HG03025 (cell line): ENCODE measurements at regions not wholly inside any gene's neighbourhood (a gene's known extent, or its start where the extent isn't known, plus 50 kb on each side); places are given as distances from the start of the nearest gene placed in this dataset.

Experiments used
- ATAC-seq: cut with Tn5 transposase; IDR thresholded peaks from one replicate; pipeline ENCODE4 v1.9.1; 2021; ENCODE audit warnings: mild to moderate bottlenecking, moderate library complexity; ENCODE audit not compliant: unreplicated experiment, low FRiP score

DNA sequence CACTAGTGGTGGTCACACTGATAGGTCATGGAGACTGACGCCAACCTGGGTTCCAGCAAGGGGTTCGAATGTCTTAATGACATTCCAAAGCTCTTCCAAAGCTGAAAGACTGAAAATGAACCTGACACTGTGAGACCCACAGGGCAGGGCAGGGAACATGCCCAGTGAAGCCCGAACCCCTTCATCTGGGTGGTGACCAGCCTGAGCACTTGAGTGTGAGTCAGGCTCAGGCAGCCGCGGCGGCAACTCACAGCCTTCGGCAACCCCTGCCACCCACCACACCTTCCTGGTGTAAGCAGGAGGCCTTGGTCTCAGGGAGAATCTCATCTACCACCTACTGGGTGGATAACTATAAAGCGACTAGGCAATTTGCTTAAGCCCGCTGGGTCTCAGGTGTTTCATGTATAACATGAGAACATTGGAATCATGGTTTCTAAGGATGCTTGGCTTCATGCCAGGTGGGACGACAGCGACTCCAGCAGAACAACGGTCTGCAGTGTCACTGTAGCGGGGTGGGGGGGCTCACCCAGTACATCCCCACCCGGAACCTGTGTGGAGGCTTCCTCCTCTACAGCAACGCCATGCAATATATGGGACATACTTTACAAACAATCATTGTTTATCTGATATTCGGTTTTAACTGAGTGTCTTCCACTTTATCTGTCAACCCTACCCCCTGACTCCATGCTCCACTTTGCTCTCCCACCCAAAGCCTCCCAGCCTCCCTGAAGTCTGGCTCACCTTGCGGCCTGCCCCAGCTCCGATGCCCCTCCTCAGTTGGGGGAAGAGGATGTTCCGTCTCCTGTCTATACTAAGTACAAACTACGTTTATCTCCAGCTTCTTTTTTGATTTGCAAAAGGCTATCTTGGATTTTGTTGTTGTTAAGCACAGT is 125.0 kb upstream of the MEF2A start:
- no peak for ATAC-seq

DNA sequence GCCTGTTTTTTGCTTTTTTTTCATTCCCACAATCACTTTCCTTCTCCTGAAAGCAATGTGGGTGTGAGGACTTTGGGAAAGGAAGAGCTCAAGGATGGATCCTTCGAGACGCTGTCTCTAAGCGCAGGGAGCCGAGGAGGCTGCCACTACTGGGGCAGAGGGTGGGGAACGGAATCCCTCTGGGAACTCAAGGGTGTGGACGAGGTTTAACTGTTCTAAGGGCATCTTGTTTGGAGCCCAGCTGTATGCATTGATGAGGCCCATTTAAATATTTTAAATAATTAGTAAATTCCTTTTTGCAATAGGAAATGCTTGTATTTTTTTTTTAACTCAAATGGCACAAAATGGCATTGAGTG is 124.4 kb upstream of the MEF2A start:
- no peak for ATAC-seq

DNA sequence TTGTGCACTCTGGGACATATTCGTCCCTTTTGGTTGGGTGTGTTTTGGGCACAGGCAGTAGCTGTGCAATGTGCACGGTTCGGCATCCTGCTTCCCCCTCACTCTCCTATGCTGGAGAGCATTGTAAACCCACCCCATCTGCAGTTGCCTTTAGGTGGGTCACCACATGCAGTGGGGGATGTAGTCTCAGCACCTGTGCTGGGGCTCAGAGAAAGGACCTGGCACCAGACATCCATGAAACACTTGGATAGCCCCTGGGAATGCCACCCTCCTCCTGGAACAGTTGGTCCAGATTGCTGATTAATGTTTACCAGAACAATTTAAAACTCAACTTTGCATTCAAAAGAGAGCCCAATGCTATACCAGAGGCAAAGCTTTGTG is 123.9 kb upstream of the MEF2A start:
- ATAC-seq: no peak

DNA sequence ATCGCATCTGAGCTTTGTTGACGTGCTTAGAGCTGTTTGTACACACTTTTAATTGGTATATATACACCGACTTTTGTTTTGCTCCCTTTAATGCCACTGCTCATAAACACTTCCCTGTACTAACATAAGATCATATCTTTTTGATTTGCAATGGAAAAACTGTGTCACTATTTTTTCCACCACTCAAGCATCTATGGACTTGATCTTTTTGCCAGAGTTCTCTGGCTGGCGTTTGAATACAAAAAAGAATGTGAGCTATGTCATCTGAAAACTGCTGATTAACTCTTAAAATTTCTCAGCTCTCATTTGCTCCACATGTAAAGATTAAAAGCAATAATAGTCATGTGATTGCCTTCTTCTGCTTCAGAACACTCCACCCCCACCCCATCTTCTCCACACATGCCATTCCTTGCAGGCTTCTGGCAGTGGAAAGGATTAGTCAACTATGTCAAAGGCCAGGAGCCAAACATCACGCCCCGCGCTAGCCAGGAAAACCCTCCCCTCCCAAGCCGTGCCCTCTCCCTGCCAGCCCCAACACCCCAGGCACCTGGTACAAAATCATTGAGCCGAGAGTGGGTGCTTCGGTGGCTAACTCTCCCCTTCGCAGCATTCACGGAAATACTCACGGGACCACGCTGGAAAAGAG is 123.4 kb upstream of the MEF2A start:
- no peak for ATAC-seq

DNA sequence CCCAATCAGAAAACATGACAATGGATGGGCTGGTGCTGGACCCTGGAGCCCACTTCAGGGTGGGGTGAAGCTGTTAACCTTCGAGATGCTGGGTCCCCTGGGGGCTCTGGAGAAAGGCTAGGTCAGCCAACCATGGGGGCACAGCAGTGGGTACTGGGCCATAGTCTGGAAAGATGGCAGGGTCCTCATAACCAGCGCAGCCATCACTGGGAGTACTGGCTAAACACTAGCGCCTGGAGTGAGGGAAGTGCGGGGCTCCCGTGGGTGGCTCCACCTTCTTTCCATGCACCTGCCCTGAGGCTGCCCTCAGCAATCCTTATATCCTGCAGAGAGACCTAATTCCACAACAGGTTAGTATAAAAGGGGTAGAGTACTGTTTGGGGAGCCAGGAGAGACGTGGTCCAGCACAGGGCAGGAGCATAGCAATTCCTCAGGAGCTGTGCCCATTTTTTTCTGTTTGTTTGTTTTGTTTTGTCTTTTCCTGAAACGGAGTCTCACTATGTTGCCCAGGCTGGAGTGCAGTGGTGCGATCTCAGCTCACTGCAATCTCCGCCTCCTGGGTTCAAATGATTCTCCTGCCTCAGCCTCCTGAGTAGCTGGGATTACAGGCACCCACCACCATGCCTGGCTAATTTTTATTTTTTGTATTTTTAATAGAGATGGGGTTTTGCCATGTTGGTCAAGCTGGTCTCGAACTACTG is 122.6 kb upstream of the MEF2A start:
- ATAC-seq: no peak

DNA sequence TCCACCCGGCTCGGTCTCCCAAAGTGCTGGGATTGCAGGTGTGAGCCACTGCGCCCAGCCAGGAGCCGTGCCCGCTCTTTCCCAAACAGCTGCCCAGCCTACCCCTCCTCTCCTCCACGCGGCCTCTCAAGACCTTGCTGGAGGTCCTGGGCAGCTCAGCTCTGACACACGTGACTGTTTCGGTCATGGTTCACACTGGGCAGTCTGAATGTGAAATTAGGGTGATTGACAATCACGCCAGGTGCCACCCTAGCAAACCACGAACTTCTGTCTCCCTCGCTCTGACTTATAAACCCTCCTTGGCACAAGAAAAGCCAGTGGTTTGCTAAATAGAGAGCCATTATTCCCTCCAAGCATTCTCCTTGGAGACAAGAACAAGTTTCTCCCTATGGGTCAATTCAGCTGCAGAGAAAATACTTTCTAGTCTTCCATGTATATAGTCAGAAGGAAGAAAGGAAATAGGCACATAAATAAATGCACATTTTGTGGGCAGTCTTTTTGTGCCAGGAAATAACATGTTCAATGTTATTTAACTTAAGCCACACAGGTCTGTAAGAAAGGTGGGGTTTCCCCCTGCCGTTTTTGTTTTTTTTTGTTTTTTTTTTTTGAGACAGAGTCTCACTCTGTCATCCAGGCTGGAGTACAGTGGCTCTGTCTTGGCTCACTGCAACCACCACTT is 121.9 kb upstream of the MEF2A start:
- ATAC-seq: no peak

DNA sequence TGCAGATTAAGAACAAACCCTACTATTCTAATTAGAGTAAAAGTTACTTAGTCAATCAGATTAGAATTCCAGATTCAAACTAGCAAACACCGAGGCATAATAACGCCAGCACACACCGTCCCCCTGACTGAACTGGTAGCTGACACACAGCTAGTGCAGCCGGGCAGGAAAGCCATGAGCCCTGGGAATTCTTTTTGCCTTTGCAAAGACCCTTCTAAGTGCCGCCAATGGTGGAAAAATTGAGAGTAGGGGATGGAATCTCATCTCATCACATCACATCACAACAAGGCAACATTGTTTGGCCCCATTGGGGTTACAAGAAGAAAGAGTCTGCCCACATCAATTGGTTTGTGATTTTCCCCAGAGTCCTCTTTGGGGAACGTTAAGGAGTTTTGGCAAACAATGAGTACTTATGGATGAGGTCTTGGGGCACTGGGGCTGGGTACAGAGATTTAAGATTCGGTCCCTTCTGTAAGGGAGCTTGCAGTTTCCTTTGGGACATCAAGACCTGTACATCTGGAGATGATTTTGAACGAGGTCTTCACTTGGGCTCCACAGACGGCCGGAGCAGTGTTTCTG is 120.4 kb upstream of the MEF2A start:
- ATAC-seq: no peak

DNA sequence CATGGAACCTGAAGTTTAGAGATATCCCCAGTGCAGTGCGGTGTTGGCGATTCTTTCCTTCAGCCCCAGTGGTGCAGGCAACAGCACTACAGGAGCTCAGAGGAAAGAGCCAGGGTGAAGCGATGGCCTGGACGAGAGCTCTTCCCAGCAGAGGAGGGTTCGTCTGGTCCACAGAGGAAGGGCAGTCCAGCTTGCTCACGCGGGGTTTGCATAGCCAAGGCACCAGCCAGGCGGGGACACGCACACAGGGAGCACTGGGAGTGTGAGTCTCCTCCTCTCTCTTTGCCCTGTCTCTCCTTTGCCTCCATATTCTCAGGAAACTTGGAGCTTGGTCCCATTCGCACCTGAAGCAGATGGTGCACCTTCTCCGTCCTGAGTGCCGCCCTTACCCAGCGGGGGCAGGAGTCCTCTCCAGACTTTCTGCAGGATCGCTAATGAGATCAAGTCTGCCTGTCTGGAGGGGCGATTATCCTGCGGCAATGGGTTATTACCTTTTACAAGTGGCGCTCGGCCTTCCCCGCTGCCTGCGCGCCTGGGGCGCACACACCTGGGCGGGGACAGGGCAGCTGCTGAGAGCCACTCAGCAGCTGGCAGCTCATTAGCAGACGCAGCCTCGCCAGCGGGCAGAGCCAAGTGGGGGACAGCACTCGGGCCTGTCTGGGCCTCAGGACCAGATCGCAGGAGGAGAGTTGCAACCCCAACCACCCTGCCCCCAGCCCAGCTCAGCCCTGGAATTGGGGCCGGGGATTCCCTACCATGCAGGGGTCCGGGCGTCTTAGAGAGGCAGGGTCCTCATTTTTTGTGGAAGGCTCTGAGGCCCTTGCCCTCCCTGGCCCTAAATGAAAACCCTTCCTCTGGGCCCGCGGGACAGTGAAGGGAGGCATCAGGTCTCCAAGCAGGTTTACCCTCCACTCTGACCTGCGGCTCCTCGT is 119.0 kb upstream of the MEF2A start:
- no peak for ATAC-seq

DNA sequence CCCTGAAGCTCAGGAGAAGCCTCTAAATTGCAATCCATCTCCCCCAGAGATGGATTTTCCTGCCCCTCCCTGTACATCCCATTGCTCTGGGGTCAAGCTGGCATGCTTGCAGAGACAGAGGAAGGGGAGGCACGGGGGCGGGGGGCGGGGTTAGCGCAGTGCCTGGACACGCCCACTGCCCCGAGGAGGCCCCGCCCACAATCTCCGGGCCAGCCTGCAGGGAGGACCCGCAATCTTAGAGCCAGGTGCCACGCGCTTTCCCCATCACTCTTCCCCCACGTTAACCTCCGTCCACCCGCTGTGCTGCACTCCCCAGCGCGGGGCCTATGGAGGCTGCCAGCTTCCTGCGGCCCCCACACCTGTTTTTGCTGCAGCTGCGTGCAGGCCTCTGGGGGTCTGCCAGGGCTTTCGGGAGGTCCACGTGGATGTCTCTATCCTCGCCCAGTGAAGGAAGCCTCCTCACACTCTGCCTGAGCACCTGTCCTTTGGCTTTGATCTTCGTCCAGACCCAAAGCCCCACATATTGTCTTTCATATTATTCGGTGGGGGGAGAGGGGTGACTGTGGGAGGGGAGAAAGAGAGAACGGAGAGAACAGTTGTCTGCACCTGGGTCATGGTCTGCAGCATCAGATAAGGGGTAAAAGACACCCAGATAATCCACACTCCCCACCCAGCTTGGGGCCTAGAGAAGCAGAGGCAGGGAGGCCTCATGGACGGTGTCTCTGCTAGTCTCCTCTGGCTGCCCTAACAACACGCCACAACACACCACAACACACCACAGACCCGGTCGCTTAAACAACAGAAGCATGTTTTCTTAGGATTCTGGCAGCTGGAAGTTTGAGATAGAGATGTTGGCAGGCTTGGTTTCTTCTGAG is 118.0 kb upstream of the MEF2A start:
- no peak for ATAC-seq

DNA sequence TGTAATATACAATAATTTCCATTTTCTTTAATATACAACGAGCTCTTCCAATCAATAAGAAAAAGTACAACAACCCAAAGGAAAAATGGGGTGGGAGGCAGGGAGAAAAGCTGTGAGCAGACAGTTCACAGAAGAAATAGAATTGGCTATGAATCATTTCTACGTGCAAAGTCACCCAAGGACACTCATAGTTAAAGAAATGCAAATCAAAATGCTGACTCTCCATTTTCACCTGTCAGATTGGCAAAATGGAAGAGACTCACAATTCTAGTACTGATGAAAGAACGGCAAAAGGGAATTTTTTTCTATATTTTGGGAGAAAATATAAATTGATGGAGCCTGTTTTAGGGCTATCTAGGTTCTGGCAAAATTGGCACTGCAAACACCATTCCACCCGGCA is 116.3 kb upstream of the MEF2A start:
- no peak for ATAC-seq

DNA sequence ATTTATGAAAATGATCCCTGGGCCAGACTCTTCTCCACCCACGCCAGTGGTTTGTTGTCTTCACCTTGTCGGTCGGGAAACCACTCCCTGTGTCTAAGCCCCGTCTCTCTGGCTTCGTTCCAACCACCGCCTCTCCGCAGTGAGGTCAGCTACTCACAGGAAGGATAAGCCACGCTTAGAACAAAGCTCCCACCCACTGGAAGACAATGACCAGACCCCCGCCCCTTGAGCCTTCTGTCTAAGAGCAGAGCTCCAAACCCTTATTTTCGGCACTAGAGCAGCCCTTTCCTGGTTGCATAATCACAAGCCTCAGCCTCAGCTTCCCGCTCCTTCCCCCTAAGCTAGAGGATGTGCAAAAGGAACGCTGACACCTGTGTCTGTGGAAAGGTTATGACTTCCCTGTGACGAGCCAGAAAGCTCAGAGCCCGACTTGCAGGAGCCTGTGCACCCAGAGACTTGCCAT is 114.9 kb upstream of the MEF2A start:
- ATAC-seq: no peak

DNA sequence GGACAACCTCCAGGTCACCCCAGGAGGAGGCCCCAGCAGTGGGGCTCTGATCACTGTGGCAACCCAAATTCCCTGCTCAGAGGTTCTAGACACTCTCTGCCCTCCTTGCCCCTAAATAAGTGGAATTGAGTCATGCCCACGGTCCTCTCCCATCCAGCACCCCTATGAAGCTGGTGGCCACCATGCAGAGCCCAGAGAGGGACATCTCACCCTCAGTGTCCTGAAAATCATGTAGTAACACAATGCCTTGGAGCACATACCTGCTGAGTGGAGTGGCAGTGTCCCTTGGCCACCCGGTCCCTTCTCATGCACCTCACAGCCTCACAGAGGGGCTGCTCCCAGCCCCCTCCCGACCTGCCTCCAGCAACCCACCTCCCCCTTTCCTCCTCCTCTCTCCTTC is 114.3 kb upstream of the MEF2A start:
- ATAC-seq: no peak

DNA sequence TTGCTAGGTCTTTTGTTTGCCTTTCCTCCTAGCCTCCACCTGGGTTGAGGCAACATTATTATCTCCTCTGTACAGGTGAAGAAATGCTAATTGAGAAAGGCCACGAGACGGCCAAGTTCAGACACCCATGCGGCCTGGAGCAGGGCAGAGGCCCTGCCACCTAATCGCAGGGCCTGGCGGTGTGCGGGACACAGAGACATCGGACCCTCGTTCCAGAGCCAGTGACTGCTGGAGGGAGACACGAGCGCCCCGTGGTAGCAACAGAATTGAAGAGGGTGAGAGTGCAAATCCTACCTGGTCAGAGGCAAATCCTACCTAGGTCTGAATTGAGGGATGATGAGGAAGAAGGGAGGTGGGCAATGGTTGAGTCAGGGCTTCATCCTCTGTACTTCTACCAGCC is 113.8 kb upstream of the MEF2A start:
- ATAC-seq: no peak

DNA sequence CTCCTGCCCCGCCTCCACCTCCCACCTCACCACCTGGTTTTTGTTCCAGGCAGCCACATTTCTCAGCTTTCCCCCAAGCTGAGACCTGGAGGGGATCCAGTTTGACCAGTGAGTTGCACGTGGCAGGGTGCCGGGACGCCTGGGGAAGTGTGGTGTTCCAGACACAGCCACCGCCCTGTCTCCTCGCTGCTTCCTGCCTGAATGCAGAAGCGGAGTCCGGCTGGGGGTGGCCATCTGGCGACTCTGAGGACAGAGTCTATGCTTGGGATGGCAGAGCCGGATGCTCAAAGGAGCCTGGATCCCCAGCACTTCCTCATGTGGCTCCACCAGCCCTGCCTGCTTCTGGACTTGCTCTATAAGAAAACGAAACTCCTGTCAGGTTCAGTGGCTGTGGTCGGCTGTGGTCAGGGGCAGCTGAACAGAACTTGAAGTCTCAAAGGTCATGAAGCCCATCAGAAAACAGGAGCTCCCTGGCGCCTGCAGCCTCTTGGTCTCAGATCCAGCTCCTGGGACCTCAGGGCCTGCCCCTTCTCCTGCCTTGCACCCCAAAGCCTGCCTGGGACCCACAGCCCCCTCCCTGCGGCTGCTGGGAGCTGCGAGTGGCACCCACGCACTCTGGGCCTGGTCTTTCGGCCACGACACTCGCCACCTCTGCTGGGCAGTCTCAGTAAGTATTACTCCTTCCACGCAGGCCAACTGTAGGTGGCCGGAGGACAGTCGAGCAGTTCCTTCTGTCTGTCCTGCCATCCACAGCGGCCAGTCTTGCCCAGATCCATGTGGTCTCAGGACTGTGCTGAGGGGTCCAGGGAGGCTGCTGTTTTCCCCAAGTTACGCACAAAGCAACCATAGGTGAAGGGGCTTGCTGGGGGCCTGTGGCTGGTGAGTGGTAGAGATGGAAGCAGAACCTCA is 112.8 kb upstream of the MEF2A start:
- peak; percentile 74 for ATAC-seq

DNA sequence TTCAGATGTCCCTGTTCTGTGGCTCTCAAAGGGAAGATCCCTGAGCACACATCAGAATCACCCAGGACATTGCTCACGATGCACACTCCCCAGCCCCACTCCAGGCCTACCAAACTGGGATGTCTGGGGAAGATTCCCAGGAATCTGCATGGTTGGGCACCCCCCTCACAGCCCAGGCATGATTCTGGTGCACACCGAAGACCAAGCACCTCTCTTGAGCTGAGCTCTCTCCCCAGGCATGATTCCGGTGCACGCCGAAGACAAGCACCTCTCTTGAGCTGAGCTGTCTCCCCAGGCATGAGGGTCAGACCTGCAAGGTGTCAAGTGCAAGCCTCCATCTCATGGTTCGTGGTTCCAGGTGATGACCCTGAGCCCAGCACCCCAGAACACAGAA is 112.2 kb upstream of the MEF2A start:
- ATAC-seq: no peak

DNA sequence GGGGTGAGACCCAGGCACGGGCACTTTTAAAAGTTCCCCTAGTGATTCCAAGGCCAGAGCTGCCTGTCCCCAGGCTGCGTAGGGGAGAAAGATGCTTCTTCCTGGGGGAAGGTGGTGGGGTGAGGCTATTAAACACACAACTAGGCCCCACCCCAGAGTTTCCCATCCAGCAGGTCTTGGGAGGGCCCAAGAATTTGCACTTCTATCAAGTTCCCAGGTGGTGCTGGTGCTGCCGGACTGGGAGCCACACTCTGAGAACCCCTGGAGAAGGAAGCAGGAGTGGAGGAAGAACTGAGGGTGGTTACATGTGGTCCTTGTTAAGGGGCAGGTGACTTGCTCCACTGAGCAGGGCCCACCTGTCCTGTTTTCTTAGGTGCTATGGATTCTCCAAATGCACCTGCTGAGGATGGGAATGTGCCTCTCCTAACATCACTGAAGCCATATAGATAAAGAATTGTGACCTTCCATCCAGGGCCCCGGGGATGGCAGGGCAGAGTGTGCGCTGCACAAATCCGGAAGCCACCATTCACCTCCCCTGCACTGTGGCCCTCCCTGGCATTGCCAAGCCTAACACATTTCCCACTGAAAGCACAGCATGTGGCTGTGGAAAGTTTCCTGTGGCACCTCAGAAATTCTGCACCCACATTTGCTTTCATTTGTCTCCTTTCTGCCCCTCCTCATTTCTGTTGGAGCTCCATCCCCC is 111.5 kb upstream of the MEF2A start:
- no peak for ATAC-seq
